Neuronal stem cell (in vitro differentiated cells): ENCODE measurements at regions not wholly inside any gene's neighbourhood (a gene's known extent, or its start where the extent isn't known, plus 50 kb on each side); places are given as distances from the start of the nearest gene placed in this dataset.

Experiments used
- DNase-seq: peaks from one replicate; pipeline ENCODE4 v3.0.0-alpha.2; 2013; ENCODE audit warnings: low spot score
- H2AFZ ChIP-seq: one replicate; pipeline ENCODE4 v1.6.1; 2013; ENCODE audit warnings: mild to moderate bottlenecking, low read length, inconsistent platforms
- H2AK5ac ChIP-seq: 2 replicates; pipeline ENCODE4 v1.6.1; 2013; ENCODE audit warnings: low read depth, mild to moderate bottlenecking, inconsistent platforms, low read length, moderate library complexity, mixed read lengths
- H2BK120ac ChIP-seq: 2 replicates; pipeline ENCODE4 v1.6.1; 2013; ENCODE audit warnings: low read depth, mild to moderate bottlenecking, inconsistent platforms, low read length, moderate library complexity, mixed read lengths
- H2BK12ac ChIP-seq: one replicate; pipeline ENCODE4 v1.6.1; 2013; ENCODE audit warnings: low read length, inconsistent platforms
- H2BK15ac ChIP-seq: 2 replicates; pipeline ENCODE4 v1.6.1; 2013; ENCODE audit warnings: mild to moderate bottlenecking, low read length, inconsistent platforms, mixed read lengths
- H2BK5ac ChIP-seq: one replicate; pipeline ENCODE4 v1.6.1; 2013; ENCODE audit warnings: inconsistent platforms, mild to moderate bottlenecking, low read length, moderate library complexity
- H3K14ac ChIP-seq: one replicate; pipeline ENCODE4 v1.6.1; 2013; ENCODE audit warnings: low read length, inconsistent platforms
- H3K18ac ChIP-seq: 2 replicates; pipeline ENCODE4 v1.6.1; 2013; ENCODE audit warnings: low read length, inconsistent platforms
- H3K23ac ChIP-seq: 2 replicates; pipeline ENCODE4 v1.6.1; 2013; ENCODE audit warnings: low read depth, mild to moderate bottlenecking, mixed read lengths, low read length, inconsistent platforms; ENCODE audit not compliant: poor library complexity
- H3K27ac ChIP-seq: replicated peaks from 3 replicates; pipeline ENCODE4 v1.5.1; 2013; ENCODE audit warnings: low read length, inconsistent platforms
- H3K27me3 ChIP-seq, 3 experiments: 2 replicates each; pipeline ENCODE4 v1.6.1; 2013; ENCODE audit warnings: low read length in 3 of 3, mild to moderate bottlenecking in 2 of 3, inconsistent platforms in 1 of 3, low read depth in 1 of 3, mixed read lengths in 1 of 3, moderate library complexity in 1 of 3; ENCODE audit not compliant: control insufficient read depth in 3 of 3, insufficient read depth in 3 of 3
- H3K36me3 ChIP-seq, 2 donors: replicated peaks in 1 of 2; 2 replicates each; pipeline ENCODE4 v1.6.1; 2013; ENCODE audit warnings: low read length in 2 of 2; ENCODE audit not compliant: control insufficient read depth in 2 of 2, insufficient read depth in 2 of 2
- H3K4ac ChIP-seq: 2 replicates; pipeline ENCODE4 v1.6.1; 2013; ENCODE audit warnings: inconsistent platforms, mild to moderate bottlenecking, low read length, moderate library complexity
- H3K4me1 ChIP-seq, 2 donors: 1 replicate in 1 of 2; 2 replicates in 1 of 2; pipeline ENCODE4 v1.6.1; 2013; ENCODE audit warnings: low read length in 2 of 2, low read depth in 1 of 2; ENCODE audit not compliant: control insufficient read depth in 2 of 2, insufficient read depth in 1 of 2
- H3K4me2 ChIP-seq: one replicate; pipeline ENCODE4 v1.6.1; 2013; ENCODE audit warnings: mild to moderate bottlenecking, low read length, inconsistent platforms; ENCODE audit not compliant: insufficient read depth, poor library complexity, severe bottlenecking
- H3K4me3 ChIP-seq, 2 donors: 2 replicates each; pipeline ENCODE4 v1.5.1; 2013; ENCODE audit warnings: low read length in 2 of 2, mild to moderate bottlenecking in 2 of 2, inconsistent platforms in 1 of 2, moderate library complexity in 1 of 2
- H3K79me1 ChIP-seq: one replicate; pipeline ENCODE4 v1.6.1; 2013; ENCODE audit warnings: low read depth, mild to moderate bottlenecking, inconsistent platforms, low read length, moderate library complexity
- H3K9ac ChIP-seq: one replicate; pipeline ENCODE4 v1.6.1; 2013; ENCODE audit warnings: mild to moderate bottlenecking, low read depth, low read length, inconsistent platforms; ENCODE audit not compliant: poor library complexity
- H3K9me3 ChIP-seq, 2 donors: replicated peaks in 1 of 2; 2 replicates each; pipeline versions ENCODE3 to v1.6.1; 2013; ENCODE audit warnings: low read length in 2 of 2, mild to moderate bottlenecking in 2 of 2, inconsistent platforms in 1 of 2, low read depth in 1 of 2, mixed read lengths in 1 of 2, moderate library complexity in 1 of 2; ENCODE audit not compliant: control insufficient read depth in 2 of 2, insufficient read depth in 1 of 2
- H4K8ac ChIP-seq: one replicate; pipeline ENCODE4 v1.6.1; 2013; ENCODE audit warnings: low read depth, mild to moderate bottlenecking, inconsistent platforms, low read length, moderate library complexity
- H4K91ac ChIP-seq: one replicate; pipeline ENCODE4 v1.6.1; 2013; ENCODE audit warnings: low read length, low read depth, mild to moderate bottlenecking, inconsistent platforms; ENCODE audit not compliant: poor library complexity
- WGBS, 2 donors: extraction: QIAGEN DNeasy Blood & Tissue Kit; methylation state at CpG; one replicate each; pipeline ENCODE4 v1.1.7; 2013; ENCODE audit warnings: missing lambda C conversion rate in 2 of 2, mixed read lengths in 1 of 2; ENCODE audit not compliant: insufficient read length in 2 of 2, insufficient replicate concordance in 1 of 2; ENCODE audit errors: extremely low coverage in 2 of 2; 5-methylcytosine and 5-hydroxymethylcytosine counted together

GRCh38 chr5:114243972-114244317 is 117.9 kb upstream of the KCNN2 start:
- no peaks in the 10 kb centered on the region for H3K79me1 ChIP-seq
- H4K8ac ChIP-seq = no peak overlapping the region
- no peaks in the 10 kb centered on the region for H3K4me1 ChIP-seq
- H3K14ac ChIP-seq = no peak overlapping the region
- H2BK12ac ChIP-seq = no peak overlapping the region
- H4K91ac ChIP-seq = no peak overlapping the region
- H3K4me3 ChIP-seq = no peak overlapping the region
- H2AK5ac ChIP-seq = no peak overlapping the region
- no peak overlapping the region for H2AFZ ChIP-seq
- no peak overlapping the region for H3K9ac ChIP-seq
- no peaks in the 10 kb centered on the region for H3K9me3 ChIP-seq
- no peak overlapping the region for H3K4ac ChIP-seq
- H3K36me3 ChIP-seq = no peaks in the 10 kb centered on the region
- H2BK5ac ChIP-seq = no peak overlapping the region
- no peak for DNase-seq
- H3K18ac ChIP-seq = no peak overlapping the region
- H3K23ac ChIP-seq = no peak overlapping the region
- no peak overlapping the region for H3K27ac ChIP-seq
- no peak overlapping the region for H3K4me2 ChIP-seq
- no peak overlapping the region for H2BK120ac ChIP-seq
- WGBS, 2 donors = no CpG with 5 or more reads among the region's 1 CpG
- H3K27me3 ChIP-seq = no peaks in the 10 kb centered on the region
- H2BK15ac ChIP-seq = no peak overlapping the region

DNA sequence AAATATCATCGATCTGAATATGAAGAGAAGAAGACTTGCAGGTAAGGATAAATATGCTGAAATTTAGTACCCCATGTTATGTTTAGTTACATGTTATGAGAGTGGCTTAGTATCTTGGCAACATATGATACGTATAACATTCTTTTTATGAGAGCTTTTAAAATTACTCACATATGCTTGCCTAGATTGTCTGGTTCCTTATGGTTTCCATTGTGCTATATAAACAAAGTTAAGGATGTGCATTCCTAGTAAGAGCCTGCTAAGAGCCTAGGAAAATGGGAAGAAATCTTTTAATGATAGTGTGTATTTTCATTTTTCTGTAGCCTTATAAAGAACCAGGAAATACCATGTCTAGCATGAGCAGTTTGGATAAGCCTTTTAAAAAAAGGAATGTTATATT is 112.0 kb upstream of the KCNN2 start:
- DNase-seq = no peak
- Histone ChIP-seq H3K4ac (no peak overlapping the region), H2BK5ac (no peak overlapping the region), H3K14ac (no peak overlapping the region), H3K9me3 (no peaks in the 10 kb centered on the region), H3K4me2 (no peak overlapping the region), H4K91ac (no peak overlapping the region), H2BK12ac (no peak overlapping the region), H3K4me3 (no peak overlapping the region), H3K27me3 (no peaks in the 10 kb centered on the region), H2AFZ (no peak overlapping the region), H3K36me3 (no peaks in the 10 kb centered on the region), H3K4me1 (no peaks in the 10 kb centered on the region), H2BK120ac (no peak overlapping the region), H2BK15ac (no peak overlapping the region), H3K9ac (no peak overlapping the region), H3K18ac (no peak overlapping the region), H4K8ac (no peak overlapping the region), H3K27ac (no peak overlapping the region), H3K23ac (no peak overlapping the region), H2AK5ac (no peak overlapping the region), H3K79me1 (no peaks in the 10 kb centered on the region)
- WGBS, 2 donors = no CpG with 5 or more reads among the region's 2 CpGs

GRCh38 chr5:114250536-114250935 is 111.3 kb upstream of the KCNN2 start:
- Histone ChIP-seq H2BK120ac (no peak overlapping the region), H2BK12ac (no peak overlapping the region), H3K79me1 (no peaks in the 10 kb centered on the region), H2AFZ (no peak overlapping the region), H3K9ac (no peak overlapping the region), H3K27ac (no peak overlapping the region), H2AK5ac (no peak overlapping the region), H3K4me2 (no peak overlapping the region), H3K9me3 (no peaks in the 10 kb centered on the region), H4K91ac (no peak overlapping the region), H3K27me3 (no peaks in the 10 kb centered on the region), H2BK15ac (no peak overlapping the region), H3K36me3 (no peaks in the 10 kb centered on the region), H3K4ac (no peak overlapping the region), H3K14ac (no peak overlapping the region), H2BK5ac (no peak overlapping the region), H3K23ac (no peak overlapping the region), H4K8ac (no peak overlapping the region), H3K18ac (no peak overlapping the region), H3K4me3 (no peak overlapping the region), H3K4me1 (peaks cover 0 to 3% of the 10 kb centered on the region in 2 donors)
- DNase-seq = no peak
- no CpG with 5 or more reads among the region's 3 CpGs for WGBS, 2 donors

GRCh38 chr5:114252226-114252625 is 109.6 kb upstream of the KCNN2 start:
- H3K4ac ChIP-seq = no peak overlapping the region
- no peak overlapping the region for H3K18ac ChIP-seq
- no peak overlapping the region for H3K9ac ChIP-seq
- H2BK12ac ChIP-seq = no peak overlapping the region
- no peak overlapping the region for H2AFZ ChIP-seq
- no peak overlapping the region for H3K27ac ChIP-seq
- H4K91ac ChIP-seq = no peak overlapping the region
- H4K8ac ChIP-seq = no peak overlapping the region
- no peak overlapping the region for H2BK120ac ChIP-seq
- H2BK5ac ChIP-seq = no peak overlapping the region
- H2BK15ac ChIP-seq = no peak overlapping the region
- no peak overlapping the region for H3K4me3 ChIP-seq
- H3K14ac ChIP-seq = no peak overlapping the region
- no peak overlapping the region for H3K23ac ChIP-seq
- no peaks in the 10 kb centered on the region for H3K27me3 ChIP-seq
- DNase-seq = no peak
- no peaks in the 10 kb centered on the region for H3K9me3 ChIP-seq
- H3K79me1 ChIP-seq = no peaks in the 10 kb centered on the region
- peaks cover 0 to 4% of the 10 kb centered on the region in 2 donors for H3K4me1 ChIP-seq
- H3K36me3 ChIP-seq = no peaks in the 10 kb centered on the region
- H2AK5ac ChIP-seq = no peak overlapping the region
- no peak overlapping the region for H3K4me2 ChIP-seq
